DMS53 (cell line): ENCODE measurements at regions not wholly inside any gene's neighbourhood (a gene's known extent, or its start where the extent isn't known, plus 50 kb on each side); places are given as distances from the start of the nearest gene placed in this dataset.
A peak's percentile ranks its signal among the peaks of the same experiment; 100 is the strongest.
"Not testable (repeated sequence)": the region's sequence is repeated elsewhere in the genome, so short reads cannot be mapped to it uniquely, and the experiment has no call there.

Source experiments
- DNase-seq: peaks from one replicate; lab custom pipeline; 2025; lab: John Stamatoyannopoulos, UW

DNA sequence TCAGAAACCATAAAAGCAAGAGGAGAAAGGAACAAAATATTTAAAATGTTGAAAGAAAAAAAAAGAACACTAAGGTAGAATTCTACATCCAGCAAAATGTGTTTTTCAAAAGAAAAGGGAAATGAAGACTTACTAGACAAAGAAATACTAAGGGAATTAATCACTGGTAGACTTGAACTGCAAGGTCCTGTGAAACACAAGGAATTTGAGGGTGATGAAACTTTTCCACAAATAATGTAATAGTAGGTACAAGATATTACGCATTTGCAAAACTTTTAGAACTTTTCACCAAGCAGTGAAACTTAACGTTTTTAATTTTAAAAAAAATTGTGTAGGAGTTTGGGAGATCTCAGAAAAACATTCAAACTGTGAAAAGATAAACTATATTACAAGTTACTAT, 180.3 kb upstream of the MAGEB16 start:
- DNase-seq: no peak

DNA sequence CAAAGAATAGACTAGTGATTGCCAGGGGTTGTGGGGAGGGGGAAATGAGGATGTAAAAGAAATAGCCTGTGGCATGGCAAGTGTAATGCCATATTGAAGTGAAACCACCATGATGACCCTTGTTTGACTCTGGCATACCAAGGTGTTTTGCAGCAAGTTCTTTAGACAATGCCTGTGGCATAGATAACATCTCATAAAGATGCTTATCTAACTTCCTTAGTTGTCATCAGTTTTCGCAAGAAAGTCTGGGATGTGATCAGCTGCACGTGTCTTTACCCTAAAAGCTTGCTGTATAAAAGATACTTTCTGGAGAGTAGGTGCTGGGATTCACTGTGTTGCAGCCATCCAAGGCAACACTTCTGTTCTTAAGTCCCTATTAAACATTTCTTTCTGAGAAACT, 176.1 kb upstream of the MAGEB16 start:
- no peak for DNase-seq

DNA sequence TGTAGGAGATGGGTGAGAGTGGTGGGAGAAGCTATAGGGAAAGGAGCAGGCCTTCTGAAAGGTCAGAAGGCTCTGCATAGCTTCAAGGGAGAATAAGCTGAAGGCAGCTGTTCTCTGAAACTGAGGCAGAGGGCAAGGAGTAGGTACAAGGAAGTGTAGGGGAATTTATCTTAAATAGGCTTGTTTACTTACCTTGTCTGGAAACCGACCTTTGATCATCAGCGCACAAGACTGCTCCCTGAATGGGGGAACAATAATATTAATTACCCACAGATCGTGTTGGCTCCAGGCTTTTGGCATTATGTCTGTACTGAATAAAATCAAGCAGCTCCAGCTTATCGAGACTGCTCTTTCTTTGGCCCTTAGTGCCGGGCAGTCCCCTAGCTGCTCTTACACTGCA, 175.5 kb upstream of the MAGEB16 start:
- peak; percentile 33 for DNase-seq

DNA sequence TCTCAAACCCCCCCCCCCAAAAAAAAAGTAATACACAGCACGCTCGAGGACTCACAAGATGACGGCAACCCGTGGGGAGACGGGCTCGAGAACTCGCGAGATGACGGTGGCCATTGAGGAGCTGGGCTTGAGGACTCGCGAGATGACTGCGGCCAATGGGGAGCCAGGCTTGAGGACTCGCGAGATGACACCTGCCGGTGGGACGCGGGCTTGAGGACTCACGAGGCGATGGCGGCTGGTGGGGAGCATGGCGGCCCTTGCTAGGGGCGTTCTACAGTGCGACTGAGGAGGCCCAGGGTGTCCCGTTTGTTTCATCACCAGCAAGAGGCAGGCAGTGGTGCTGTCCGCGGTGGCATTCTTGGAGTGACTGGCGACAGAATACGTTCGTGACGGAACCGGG, 172.4 kb upstream of the MAGEB16 start:
- DNase-seq: no peak

DNA sequence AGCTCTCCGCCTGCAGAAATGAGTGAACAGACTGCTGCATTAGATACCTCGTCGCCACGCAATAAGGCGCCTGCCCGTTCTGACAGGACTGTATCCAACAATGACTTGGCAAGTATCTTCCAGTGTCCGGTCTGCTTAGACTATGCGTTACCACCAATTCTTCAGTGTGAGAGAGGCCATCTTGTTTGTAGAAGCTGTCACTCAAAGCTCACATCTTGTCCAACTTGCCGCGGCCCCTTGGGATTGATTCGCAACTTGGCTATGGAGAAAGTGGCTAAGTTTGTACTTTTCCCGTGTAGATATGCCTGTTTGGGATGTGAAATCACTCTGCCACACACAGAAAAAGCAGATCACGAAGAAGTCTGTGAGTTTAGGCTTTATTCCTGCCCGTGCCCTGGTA, 172.0 kb upstream of the MAGEB16 start:
- no peak for DNase-seq

DNA sequence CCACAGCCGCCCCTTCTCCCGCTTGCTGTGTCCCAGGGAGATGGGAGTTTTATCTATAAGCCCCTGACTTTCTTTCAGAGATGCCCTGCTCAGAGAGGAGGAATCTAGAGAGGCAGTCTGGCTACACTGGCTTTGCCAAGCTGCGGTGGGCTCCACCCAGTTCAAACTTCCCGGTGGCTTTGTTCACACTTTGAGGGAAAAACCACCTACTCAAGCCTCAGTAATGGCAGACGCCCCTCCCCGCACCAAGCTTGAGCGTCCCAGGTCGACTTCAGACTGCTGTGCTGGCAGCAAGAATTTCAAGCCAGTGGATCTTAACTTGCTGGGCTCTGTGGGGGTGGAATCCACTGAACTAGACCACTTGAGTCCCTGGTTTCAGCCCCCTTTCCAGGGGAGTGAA, 162.2 kb upstream of the MAGEB16 start:
- DNase-seq: not testable (repeated sequence)

DNA sequence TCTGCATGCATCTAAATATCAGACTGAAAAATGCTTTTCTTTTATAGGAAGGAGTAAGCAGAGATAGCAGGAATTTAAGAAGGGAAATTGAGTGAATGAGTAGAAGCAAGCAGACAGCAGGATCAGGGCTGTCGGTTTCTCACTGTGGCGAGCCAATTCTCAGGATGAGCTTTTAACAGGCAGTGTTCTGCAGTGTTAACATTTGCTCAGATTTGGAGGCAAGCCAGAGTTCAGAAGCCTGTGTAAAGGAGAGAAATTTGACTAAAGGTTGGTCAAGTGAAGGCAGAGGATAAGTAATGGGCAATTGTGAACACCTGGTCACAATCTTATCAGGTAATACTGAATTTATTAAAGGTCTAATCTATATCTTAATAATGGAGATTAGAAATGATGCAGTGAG, 133.3 kb upstream of the MAGEB16 start:
- DNase-seq: peak; percentile 51

DNA sequence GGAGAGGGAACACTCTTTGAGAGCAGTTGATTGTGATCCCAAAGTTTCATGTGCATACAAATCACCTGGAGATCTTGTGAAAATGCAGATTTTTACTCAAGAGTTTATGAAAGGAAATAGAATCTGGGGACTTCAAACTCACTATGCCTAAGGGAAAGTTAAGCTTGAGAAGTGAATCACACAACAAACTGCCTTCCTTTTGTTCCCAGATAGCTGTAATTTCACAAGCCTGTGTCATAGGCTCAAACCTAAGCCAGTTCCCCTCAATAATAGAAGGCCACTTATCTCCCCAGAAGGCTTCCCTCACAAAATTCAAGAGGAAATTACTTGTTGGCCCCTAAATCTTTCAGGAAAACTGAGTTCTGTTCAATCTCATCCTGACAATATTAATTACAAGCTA, 132.8 kb upstream of the MAGEB16 start:
- DNase-seq: peak; percentile 8

DNA sequence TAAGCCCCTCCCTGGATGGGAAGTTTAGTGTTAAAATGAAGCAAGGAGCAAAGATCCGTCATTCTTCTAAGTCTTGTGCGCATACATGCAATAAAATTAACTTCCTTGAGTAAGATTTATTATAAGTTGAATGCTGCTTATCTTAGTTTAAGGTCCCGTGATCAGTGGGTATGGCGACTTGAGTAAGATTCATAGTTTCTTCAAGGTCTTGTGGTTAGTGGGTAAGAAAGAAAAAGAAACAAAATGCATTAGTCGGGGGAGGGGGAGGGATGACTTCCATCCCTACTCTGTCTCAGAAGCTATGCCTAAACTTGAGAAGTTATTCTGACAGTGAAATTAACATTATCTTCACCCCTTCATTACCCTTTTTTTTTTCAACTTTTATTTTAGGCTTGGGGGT, 127.3 kb upstream of the MAGEB16 start:
- no peak for DNase-seq

DNA sequence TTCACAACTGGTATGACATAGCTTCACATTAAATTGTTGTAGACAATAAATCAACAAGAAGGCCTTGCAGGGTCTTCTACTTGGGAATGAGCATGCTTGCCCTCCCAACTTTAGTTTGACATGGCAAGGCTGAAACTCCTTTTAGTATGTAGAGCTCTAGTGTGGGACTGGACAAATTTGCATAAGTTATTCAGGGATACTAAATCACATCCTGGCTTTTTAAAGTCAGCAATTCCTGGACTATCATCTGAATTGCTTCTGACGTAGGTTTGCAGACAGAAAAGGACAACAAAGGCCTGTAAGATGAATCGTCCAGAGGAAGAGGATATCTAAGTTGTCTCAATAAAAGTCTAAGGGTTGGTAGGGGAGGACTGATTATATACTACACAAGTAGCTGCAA, 123.0 kb upstream of the MAGEB16 start:
- no peak for DNase-seq

DNA sequence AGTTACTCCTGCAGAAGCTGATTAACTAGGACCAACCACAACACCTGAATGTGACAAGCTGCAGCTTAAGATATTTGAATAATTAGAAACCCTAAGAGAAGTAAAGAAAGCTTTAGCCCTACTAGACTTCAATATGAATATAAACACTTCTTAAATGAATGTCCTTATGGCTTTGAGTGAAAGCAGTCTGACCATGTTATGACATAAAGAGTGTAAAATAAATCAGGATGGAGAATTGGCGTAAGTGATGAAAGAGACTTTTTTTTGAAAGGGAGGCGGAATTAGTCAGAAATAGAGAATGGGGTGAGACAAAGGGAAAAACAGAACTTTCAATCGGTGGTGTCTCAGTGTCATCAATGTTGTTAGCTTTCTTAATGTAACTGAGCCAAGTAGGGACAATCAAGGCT, 117.2 kb upstream of the MAGEB16 start:
- no peak for DNase-seq

DNA sequence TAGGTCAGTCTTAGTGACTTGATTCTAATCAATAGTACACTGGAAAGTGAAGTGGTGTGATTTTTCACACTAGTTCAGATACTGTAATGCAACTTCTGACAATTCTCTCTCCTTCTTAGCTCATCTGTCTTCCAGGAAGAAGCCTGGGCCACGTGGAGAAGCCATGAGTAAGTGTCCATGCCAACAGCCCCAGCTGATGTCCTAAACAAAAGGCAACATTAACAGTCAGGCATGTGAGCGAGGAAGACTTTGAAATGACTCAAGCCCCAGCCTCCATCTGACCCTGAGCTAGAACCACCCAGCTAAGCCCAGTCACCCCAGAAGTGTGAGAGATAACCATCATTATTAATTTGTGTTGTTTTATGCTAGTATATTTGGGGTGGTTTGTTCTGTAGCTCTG, 115.7 kb upstream of the MAGEB16 start:
- peak; percentile 5 for DNase-seq

DNA sequence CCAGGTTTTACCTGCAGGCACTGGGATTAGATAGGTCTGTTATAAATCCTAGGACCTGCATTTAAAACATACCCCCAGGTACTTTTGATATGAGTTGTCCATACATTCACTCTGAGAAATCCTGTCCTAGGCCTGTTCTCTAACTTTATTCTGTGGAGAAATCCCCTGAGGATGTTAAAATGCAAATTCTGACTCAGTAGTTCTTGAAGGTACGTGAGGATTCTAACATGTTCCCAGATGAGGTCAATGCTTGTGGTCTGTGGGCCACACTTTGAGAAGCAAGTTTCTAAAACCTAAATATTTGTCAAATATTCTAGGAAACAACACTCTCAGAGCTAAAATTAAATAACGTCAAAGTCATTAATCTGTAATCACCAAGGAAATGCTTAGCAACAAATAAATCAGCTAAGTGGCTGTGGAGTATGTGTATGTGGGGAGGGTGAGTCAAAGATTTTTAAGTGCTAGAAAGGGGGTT, 101.3 kb upstream of the MAGEB16 start:
- no peak for DNase-seq

DNA sequence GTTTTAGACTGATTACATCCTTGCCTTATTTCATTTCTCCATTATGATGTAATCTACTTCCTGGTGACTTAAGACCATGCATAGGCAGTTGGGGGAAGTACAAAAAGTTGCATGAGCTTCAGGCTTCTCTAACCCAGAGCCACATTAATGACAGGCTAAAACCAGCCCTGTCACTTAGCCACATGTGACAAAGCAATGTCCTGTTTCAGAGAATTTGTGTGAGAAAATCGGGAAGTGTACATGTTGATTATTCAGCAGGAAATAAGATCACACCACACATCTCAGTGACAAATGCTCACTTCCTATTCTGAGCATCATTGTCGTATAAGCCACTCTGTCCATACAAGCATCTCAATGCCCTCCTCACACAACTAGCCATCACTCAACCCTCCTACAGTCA, 98.5 kb upstream of the MAGEB16 start:
- DNase-seq: no peak

DNA sequence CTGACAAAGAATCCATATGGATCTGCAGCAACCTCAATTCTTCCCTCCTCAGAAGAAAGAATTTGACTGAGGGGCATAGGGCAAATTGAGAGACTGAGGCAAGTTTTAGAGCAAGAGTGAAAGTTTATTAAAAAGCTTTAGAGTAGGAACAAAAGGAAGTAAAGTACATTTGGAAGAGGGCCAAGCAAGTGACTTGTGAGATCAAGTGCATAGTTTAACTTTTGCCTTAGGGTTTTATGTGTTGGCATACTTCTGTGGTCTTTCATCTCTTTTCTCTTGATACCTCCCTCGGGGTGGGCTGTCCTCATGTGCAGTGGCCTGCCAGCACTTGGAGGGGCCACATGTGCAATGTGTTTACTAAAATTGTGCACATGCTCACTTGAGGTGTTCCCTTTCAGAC, 98.0 kb upstream of the MAGEB16 start:
- DNase-seq: no peak

DNA sequence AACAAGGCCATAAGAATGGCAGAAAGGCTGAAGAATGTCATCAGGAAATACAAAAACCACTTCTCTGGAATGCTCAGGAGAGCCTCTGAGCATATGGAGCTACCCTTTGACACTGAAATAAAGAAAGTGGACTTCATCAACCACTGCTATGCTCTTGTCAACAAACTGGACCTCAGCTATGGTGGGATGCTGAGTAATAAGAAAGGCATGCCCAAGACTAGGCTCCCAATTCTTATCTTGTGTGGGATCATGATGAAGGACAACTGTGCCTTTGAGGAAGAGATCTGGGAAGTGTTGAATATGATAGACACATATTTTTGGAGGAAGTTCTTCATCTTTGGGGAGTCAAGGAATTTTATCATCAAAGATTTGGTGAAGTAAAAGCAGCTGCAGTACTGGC, 86.9 kb upstream of the MAGEB16 start:
- DNase-seq: no peak

DNA sequence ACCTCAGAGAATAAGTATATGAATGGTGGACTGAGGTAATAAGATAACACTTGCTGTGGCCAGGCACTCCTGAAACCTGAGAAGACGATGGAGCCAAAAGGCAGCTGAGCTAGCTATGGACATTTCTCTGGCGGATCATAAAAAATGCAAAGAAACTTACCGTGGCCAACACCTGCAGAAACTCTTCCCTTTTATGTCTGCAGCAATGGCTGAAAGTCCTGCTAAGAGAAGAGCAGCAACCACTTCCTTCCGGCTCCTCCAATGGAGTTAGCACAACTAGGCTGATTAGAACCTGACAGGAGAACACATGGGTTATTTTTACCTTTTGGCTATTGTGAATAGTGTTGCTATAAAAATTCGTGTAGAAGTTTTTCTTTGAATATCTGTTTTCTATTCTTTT, 76.0 kb upstream of the MAGEB16 start:
- no peak for DNase-seq

DNA sequence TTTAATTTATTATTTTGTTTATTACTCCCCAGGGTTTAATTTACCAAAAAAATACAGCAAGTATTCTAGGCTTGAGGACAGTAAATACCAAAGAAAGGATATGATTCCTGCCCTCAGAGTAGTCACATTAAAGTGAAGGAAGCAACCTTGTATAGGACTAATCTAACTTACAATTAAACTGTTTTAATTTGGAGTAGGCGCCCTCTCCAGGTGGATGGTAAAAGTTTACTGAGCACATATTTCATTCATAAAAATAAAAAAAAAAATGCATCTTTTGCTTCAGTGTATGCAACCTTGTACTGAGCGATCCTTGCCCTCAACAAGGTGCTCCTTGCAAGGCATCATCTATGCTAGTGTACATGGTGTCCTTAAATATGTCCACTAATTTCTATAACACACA, 72.0 kb upstream of the MAGEB16 start:
- peak; percentile 63 for DNase-seq

DNA sequence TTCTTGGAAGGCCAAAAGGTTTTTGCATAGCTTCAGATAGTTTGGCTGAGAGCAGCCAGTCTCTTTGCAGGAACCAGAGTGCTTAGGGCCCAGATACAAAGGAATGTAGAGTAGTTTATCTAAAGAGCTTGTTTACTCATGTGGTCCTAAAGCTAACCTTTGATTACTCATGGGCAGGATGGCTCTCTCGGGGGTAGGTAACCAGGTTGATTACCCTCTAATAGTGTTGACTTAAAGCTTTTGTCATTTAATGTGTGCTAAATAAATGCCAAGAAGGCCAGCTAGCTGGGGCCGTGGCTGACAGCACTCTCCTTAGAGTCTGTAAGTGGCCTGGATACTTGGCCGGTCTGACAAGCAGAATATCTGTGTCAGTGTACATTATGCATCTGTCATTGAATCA, 69.7 kb upstream of the MAGEB16 start:
- peak; percentile 50 for DNase-seq

DNA sequence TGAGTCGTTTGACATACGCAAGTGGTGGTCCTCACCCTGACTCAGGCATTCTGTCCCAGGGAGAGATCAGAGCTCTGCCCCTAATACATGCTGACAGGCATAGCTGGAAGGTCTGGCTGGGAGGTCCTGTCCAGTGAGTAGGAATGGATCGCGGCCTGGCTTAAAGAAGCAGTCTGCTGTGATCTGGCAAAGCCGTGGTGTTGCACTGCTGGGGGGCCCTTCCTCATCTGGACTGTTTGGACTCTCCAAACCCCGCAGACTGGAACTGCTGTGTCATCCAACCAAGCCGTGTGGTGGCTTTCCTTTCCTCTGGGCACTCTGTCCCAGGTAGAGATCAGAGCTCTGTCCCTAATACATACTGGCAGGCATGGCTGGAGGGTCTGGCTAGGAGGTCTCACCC, 64.3 kb upstream of the MAGEB16 start:
- no peak for DNase-seq

DNA sequence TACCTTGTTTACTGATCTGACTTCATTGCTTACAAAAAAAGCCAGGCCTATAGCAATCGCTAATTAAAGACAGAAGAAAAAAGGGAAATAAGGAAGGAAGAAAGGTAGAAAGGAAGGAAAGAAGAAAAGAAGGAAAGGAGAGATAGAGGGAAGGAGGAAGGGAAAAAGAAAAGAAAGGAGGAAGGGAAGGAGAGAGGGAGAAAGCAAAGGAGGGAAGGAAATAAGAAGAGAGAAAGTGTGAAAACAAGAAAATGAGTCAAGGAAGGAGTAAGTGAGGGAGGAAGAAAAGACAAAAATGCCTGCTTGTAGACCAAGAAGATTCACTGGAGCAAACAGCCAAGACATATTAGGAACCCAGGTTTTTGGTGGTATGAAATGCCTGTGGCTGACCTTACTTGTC, 57.0 kb upstream of the MAGEB16 start:
- DNase-seq: no peak

DNA sequence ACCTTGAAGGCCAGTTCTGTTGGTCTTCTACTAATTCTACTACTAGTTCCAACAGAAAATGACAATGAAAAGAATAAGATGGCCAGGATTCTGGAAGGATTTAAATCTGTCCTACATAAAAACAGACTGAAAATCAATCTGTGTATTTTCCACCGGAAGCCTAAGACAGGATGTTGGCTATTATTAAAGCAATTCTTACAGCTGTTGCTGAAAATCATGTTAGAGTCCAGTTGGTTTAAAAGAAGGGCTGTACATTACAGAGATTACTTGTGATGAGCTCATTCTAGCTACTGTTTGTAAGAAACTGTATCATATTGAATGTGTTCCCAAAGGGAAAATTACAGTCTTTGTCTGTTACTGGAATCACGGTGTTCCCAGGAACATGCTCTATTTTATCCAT, 54.8 kb upstream of the MAGEB16 start:
- no peak for DNase-seq
